ENCODE measurements at regions not wholly inside any gene's neighbourhood (a gene's known extent, or its start where the extent isn't known, plus 50 kb on each side); places are given as distances from the start of the nearest gene placed in this dataset.

DNA sequence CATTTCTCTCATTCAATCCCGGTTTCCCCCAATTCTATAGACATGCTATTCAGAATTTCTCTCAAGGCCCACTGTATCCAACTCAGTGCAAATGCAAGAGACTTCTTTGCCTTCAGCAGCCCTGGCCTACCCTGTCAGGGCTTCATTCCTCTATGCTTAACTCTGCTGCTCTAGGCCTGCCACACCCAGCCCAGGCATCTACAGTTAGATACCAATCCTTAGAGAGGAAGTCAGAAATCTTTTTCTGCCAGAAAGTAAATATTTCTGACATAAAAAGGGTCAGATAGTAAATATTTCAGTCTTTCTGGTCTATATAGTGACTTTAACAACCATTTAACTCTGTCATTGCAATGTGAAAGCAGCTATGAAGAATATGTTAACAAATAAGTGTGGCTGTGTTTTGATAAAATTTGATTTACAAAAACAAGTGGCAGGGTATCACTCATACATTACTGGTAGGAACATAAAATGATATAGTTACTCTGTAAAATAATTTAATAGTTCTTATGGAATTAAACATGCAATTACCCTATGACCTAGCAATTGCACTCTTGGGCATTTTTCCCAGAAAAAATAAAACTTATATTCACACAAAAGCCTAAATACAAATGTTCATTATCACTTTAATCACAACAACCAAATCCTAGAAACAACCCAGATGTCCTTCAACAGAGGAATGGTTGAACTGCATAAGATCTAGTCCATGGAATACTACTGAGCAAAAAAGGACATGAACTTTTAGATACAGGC, 942.0 kb downstream of the SQOR start:
- TF ChIP-seq, protein P1, sequence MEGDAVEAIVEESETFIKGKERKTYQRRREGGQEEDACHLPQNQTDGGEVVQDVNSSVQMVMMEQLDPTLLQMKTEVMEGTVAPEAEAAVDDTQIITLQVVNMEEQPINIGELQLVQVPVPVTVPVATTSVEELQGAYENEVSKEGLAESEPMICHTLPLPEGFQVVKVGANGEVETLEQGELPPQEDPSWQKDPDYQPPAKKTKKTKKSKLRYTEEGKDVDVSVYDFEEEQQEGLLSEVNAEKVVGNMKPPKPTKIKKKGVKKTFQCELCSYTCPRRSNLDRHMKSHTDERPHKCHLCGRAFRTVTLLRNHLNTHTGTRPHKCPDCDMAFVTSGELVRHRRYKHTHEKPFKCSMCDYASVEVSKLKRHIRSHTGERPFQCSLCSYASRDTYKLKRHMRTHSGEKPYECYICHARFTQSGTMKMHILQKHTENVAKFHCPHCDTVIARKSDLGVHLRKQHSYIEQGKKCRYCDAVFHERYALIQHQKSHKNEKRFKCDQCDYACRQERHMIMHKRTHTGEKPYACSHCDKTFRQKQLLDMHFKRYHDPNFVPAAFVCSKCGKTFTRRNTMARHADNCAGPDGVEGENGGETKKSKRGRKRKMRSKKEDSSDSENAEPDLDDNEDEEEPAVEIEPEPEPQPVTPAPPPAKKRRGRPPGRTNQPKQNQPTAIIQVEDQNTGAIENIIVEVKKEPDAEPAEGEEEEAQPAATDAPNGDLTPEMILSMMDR (conservative IDR thresholded peaks at IDR 0.05; ENCODE audit: low read length): no peak
- TF ChIP-seq EZH2phosphoT487 (IDR thresholded peaks at IDR 0.05; ENCODE audit: borderline replicate concordance, low read depth, low read length): no peak

Measured in OCI-LY7 (cell line).